Trophoblast cell (in vitro differentiated cells and primary cell): ENCODE measurements at regions not wholly inside any gene's neighbourhood (a gene's known extent, or its start where the extent isn't known, plus 50 kb on each side); places are given as distances from the start of the nearest gene placed in this dataset.

Source experiments
- DNase-seq, 2 donors: peaks; one replicate each; pipeline ENCODE4 v3.0.0-alpha.2; 2016
- H2AFZ ChIP-seq: 2 replicates; pipeline ENCODE4 v1.6.1; 2013; ENCODE audit warnings: low read length, moderate library complexity, mild to moderate bottlenecking; ENCODE audit not compliant: insufficient read depth, poor library complexity
- H2AK5ac ChIP-seq: 2 replicates; pipeline ENCODE4 v1.6.1; 2013; ENCODE audit warnings: mild to moderate bottlenecking, low read length
- H2BK120ac ChIP-seq: 2 replicates; pipeline ENCODE4 v1.6.1; 2013; ENCODE audit warnings: low read length, mild to moderate bottlenecking, moderate library complexity; ENCODE audit not compliant: insufficient read depth, poor library complexity
- H2BK12ac ChIP-seq: 2 replicates; pipeline ENCODE4 v1.6.1; 2013; ENCODE audit warnings: mild to moderate bottlenecking, low read length, moderate library complexity
- H2BK5ac ChIP-seq: 2 replicates; pipeline ENCODE4 v1.6.1; 2013; ENCODE audit warnings: low read length, low read depth, moderate library complexity, mild to moderate bottlenecking; ENCODE audit not compliant: poor library complexity
- H3K14ac ChIP-seq: 2 replicates; pipeline ENCODE4 v1.6.1; 2013; ENCODE audit warnings: mild to moderate bottlenecking, low read length
- H3K18ac ChIP-seq: 2 replicates; pipeline ENCODE4 v1.6.1; 2013; ENCODE audit warnings: mild to moderate bottlenecking, low read length
- H3K23ac ChIP-seq: 2 replicates; pipeline ENCODE4 v1.6.1; 2013; ENCODE audit warnings: low read length
- H3K27ac ChIP-seq: 2 replicates; pipeline ENCODE4 v1.5.1; 2013; ENCODE audit warnings: low read depth, mild to moderate bottlenecking, inconsistent platforms, low read length, moderate library complexity
- H3K27me3 ChIP-seq: 2 replicates; pipeline ENCODE4 v1.6.1; 2013; ENCODE audit warnings: inconsistent platforms, mild to moderate bottlenecking, low read length, moderate library complexity; ENCODE audit not compliant: insufficient read depth
- H3K36me3 ChIP-seq, 2 experiments: 1 replicate in 1 of 2; 2 replicates in 1 of 2; pipeline ENCODE4 v1.6.1; 2013; ENCODE audit warnings: low read length in 2 of 2, mild to moderate bottlenecking in 2 of 2, moderate library complexity in 1 of 2; ENCODE audit not compliant: insufficient read depth in 2 of 2, control insufficient read depth in 1 of 2
- H3K4ac ChIP-seq: 2 replicates; pipeline ENCODE4 v1.6.1; 2013; ENCODE audit warnings: low read depth, mild to moderate bottlenecking, low read length, moderate library complexity
- H3K4me1 ChIP-seq, 2 experiments: 1 replicate in 1 of 2; 2 replicates in 1 of 2; pipeline ENCODE4 v1.6.1; 2013; ENCODE audit warnings: low read length in 2 of 2, mild to moderate bottlenecking in 2 of 2, moderate library complexity in 1 of 2; ENCODE audit not compliant: insufficient read depth in 2 of 2, control insufficient read depth in 1 of 2
- H3K4me2 ChIP-seq: 2 replicates; pipeline ENCODE4 v1.6.1; 2013; ENCODE audit warnings: inconsistent platforms, mild to moderate bottlenecking, low read length, moderate library complexity
- H3K4me3 ChIP-seq: 2 replicates; pipeline ENCODE4 v1.5.1; 2013; ENCODE audit warnings: mild to moderate bottlenecking, low read depth, low read length, inconsistent platforms
- H3K79me1 ChIP-seq: one replicate; pipeline ENCODE4 v1.6.1; 2013; ENCODE audit warnings: low read length
- H3K79me2 ChIP-seq: 2 replicates; pipeline ENCODE4 v1.6.1; 2013; ENCODE audit warnings: low read length, mild to moderate bottlenecking; ENCODE audit not compliant: control insufficient read depth, insufficient read depth, poor library complexity
- H3K9ac ChIP-seq: 2 replicates; pipeline ENCODE4 v1.6.1; 2013; ENCODE audit warnings: mild to moderate bottlenecking, low read length
- H3K9me3 ChIP-seq: 2 replicates; pipeline ENCODE4 v1.6.1; 2013; ENCODE audit warnings: low read depth, mild to moderate bottlenecking, control low read depth, inconsistent platforms, low read length; ENCODE audit not compliant: insufficient read depth
- H4K12ac ChIP-seq: 2 replicates; pipeline ENCODE4 v1.6.1; 2013; ENCODE audit warnings: low read depth, mild to moderate bottlenecking, low read length, moderate library complexity
- H4K8ac ChIP-seq: 2 replicates; pipeline ENCODE4 v1.6.1; 2013; ENCODE audit warnings: low read depth, mild to moderate bottlenecking, low read length, moderate library complexity
- H4K91ac ChIP-seq: one replicate; pipeline ENCODE4 v1.6.1; 2013; ENCODE audit warnings: low read depth, mild to moderate bottlenecking, low read length, moderate library complexity
- WGBS: extraction: QIAGEN DNeasy Blood & Tissue Kit; methylation state at CpG from one replicate; pipeline ENCODE4 v1.1.7; 2013; ENCODE audit warnings: missing lambda C conversion rate; ENCODE audit not compliant: insufficient read length, insufficient coverage; ENCODE audit errors: extremely low coverage; 5-methylcytosine and 5-hydroxymethylcytosine counted together

DNA sequence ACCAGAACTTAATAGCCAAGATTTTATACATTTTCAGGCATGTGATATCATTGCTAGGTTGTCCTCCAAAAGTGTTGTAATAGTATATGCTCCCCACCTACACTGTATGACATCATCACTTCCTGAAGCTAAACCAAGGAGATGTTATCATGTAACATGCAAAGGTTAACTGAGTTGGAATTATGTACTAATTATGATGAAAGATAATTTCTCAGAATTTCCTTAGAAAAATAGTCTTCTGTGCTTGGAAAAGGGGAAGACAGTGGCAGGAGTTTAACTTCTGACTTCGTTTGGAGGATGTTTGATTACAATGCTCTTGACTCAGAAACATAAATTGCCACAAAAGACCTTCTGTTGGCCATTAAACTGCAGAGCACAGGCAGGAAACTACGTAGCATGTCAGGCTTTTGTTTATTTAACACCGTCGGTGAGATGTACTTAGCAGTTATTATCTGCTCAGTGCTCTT lies 83.6 kb upstream of the GUCY1A1 start:
- Histone ChIP-seq H2BK12ac (no peak overlapping the region), H2BK120ac (no peak overlapping the region), H4K12ac (no peak overlapping the region), H3K14ac (no peak overlapping the region), H3K4me1 (peaks cover 0 to 7% of the 10 kb centered on the region in 2 experiments), H2AK5ac (no peak overlapping the region), H3K9me3 (no peaks in the 10 kb centered on the region), H3K79me1 (no peaks in the 10 kb centered on the region), H3K4ac (no peak overlapping the region), H2AFZ (no peak overlapping the region), H3K23ac (no peak overlapping the region), H3K36me3 (no peaks in the 10 kb centered on the region), H2BK5ac (no peak overlapping the region), H3K27me3 (no peaks in the 10 kb centered on the region), H3K4me2 (no peak overlapping the region), H3K79me2 (no peaks in the 10 kb centered on the region), H4K8ac (no peak overlapping the region), H4K91ac (no peak overlapping the region), H3K4me3 (no peak overlapping the region), H3K27ac (no peak overlapping the region), H3K18ac (no peak overlapping the region), H3K9ac (no peak overlapping the region)
- peak in 1 of 2 donors; percentile 29 for DNase-seq
- WGBS = no CpG with 5 or more reads among the region's 4 CpGs

DNA sequence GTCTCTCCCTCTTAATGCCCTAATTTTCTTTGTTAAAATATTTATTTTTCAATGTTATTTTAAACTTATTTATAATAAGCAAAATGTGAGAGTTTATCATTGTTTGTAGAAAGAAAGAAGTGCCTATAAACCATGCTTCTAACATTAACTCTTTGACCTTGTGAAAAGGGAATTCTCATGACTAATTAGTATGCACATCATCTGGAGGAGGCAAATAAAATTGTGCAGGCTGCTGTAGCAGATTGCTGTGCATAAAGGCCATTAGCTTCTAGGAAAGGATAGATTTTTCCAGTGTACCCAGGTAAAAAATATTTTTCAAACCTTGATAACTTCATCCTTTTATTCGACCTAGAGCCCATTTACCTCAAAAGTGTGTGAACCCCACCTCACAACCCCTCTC lies 84.6 kb upstream of the GUCY1A1 start:
- Histone ChIP-seq H3K79me1 (no peaks in the 10 kb centered on the region), H3K14ac (no peak overlapping the region), H3K79me2 (no peaks in the 10 kb centered on the region), H2AFZ (no peak overlapping the region), H3K27ac (no peak overlapping the region), H3K9ac (no peak overlapping the region), H3K4me1 (peaks cover 0 to 7% of the 10 kb centered on the region in 2 experiments), H2BK12ac (no peak overlapping the region), H3K27me3 (no peaks in the 10 kb centered on the region), H3K18ac (no peak overlapping the region), H3K36me3 (no peaks in the 10 kb centered on the region), H4K12ac (no peak overlapping the region), H3K9me3 (no peaks in the 10 kb centered on the region), H4K8ac (no peak overlapping the region), H4K91ac (no peak overlapping the region), H2BK120ac (no peak overlapping the region), H3K23ac (no peak overlapping the region), H3K4me2 (no peak overlapping the region), H3K4ac (no peak overlapping the region), H2AK5ac (no peak overlapping the region), H3K4me3 (no peak overlapping the region), H2BK5ac (no peak overlapping the region)
- no CpG with 5 or more reads among the region's 1 CpG for WGBS
- DNase-seq = no peak

GRCh38 chr4:155578726-155579370 lies 87.8 kb upstream of the GUCY1A1 start:
- no peak overlapping the region for H4K12ac ChIP-seq
- no peak overlapping the region for H3K27ac ChIP-seq
- H3K27me3 ChIP-seq = no peaks in the 10 kb centered on the region
- H3K36me3 ChIP-seq = no peaks in the 10 kb centered on the region
- WGBS = no CpG with 5 or more reads among the region's 2 CpGs
- no peak overlapping the region for H4K8ac ChIP-seq
- H3K79me1 ChIP-seq = no peaks in the 10 kb centered on the region
- no peak overlapping the region for H2AK5ac ChIP-seq
- no peaks in the 10 kb centered on the region for H3K79me2 ChIP-seq
- H3K14ac ChIP-seq = no peak overlapping the region
- no peak overlapping the region for H3K9ac ChIP-seq
- no peak overlapping the region for H2BK12ac ChIP-seq
- no peak overlapping the region for H2BK120ac ChIP-seq
- no peak overlapping the region for H2AFZ ChIP-seq
- H3K4me3 ChIP-seq = no peak overlapping the region
- no peak overlapping the region for H4K91ac ChIP-seq
- DNase-seq = no peak
- H3K23ac ChIP-seq = no peak overlapping the region
- peaks cover 0 to 7% of the 10 kb centered on the region in 2 experiments for H3K4me1 ChIP-seq
- H3K4me2 ChIP-seq = no peak overlapping the region
- no peak overlapping the region for H2BK5ac ChIP-seq
- H3K9me3 ChIP-seq = no peaks in the 10 kb centered on the region
- H3K18ac ChIP-seq = no peak overlapping the region
- H3K4ac ChIP-seq = no peak overlapping the region

DNA sequence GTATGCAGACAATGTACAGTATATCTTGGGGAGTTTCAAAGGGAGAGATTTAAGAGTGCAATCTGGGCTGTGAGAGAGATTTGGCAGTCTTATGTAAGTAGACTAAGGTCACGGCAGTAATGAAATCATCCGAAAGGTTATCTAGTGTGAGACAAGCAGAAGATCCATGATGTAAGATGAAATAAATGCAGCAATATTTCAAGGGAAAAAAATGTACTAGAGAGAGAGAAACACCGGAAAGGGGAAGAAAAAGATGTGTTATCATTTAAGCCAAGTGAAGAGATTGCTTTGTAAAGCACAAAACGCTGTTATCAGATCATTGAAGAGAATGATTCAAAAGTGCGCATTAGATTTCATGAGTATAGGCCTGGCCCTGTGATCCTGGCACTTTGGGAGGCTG lies 88.4 kb upstream of the GUCY1A1 start:
- H4K8ac ChIP-seq = no peak overlapping the region
- no peak overlapping the region for H3K23ac ChIP-seq
- H3K79me2 ChIP-seq = no peaks in the 10 kb centered on the region
- H3K27ac ChIP-seq = no peak overlapping the region
- H4K91ac ChIP-seq = no peak overlapping the region
- no peaks in the 10 kb centered on the region for H3K27me3 ChIP-seq
- DNase-seq = no peak
- H2AFZ ChIP-seq = no peak overlapping the region
- H3K4me3 ChIP-seq = no peak overlapping the region
- H2BK120ac ChIP-seq = no peak overlapping the region
- H3K14ac ChIP-seq = no peak overlapping the region
- H3K9me3 ChIP-seq = no peaks in the 10 kb centered on the region
- H3K4me1 ChIP-seq = peaks cover 0 to 7% of the 10 kb centered on the region in 2 experiments
- no peak overlapping the region for H2BK5ac ChIP-seq
- no peak overlapping the region for H4K12ac ChIP-seq
- WGBS = no CpG with 5 or more reads among the region's 5 CpGs
- H3K79me1 ChIP-seq = no peaks in the 10 kb centered on the region
- no peak overlapping the region for H2BK12ac ChIP-seq
- no peaks in the 10 kb centered on the region for H3K36me3 ChIP-seq
- H2AK5ac ChIP-seq = no peak overlapping the region
- no peak overlapping the region for H3K4ac ChIP-seq
- no peak overlapping the region for H3K18ac ChIP-seq
- no peak overlapping the region for H3K9ac ChIP-seq
- H3K4me2 ChIP-seq = no peak overlapping the region
